GM12878 (cell line): ENCODE measurements at regions not wholly inside any gene's neighbourhood (a gene's known extent, or its start where the extent isn't known, plus 50 kb on each side); places are given as distances from the start of the nearest gene placed in this dataset.

ENCODE experiments used
- BCL11A ChIP-seq: IDR thresholded peaks from 2 replicates; pipeline ENCODE4 v1.6.1; 2011; ENCODE audit warnings: low read depth, low read length
- CHD4 ChIP-seq: fragments of 200-600 bp; sonication (generic); IDR thresholded peaks from 2 replicates; pipeline ENCODE4 v1.6.1; 2016; ENCODE audit warnings: mild to moderate bottlenecking
- CREB1 ChIP-seq: IDR thresholded peaks from 2 replicates; pipeline ENCODE4 v1.6.1; 2012; ENCODE audit warnings: low read depth, mild to moderate bottlenecking, inconsistent platforms
- EED ChIP-seq: sonication (generic); IDR thresholded peaks from 2 replicates; pipeline ENCODE4 v1.6.1; 2016; ENCODE audit warnings: antibody characterized with exemption, low read depth
- ESRRA ChIP-seq: IDR thresholded peaks from 2 replicates; pipeline ENCODE4 v1.6.1; 2012; ENCODE audit warnings: mild to moderate bottlenecking, low read length, improper control_type of control experiment
- FOXK2 ChIP-seq: fragments of 450-650 bp; IDR thresholded peaks from 2 replicates; pipeline ENCODE4 v1.6.1; 2017; ENCODE audit warnings: mild to moderate bottlenecking, moderate library complexity
- GATAD2B ChIP-seq: fragments of 450-650 bp; conservative IDR thresholded peaks from 2 replicates; pipeline ENCODE4 v1.6.1; 2017; ENCODE audit warnings: low read depth, mild to moderate bottlenecking, moderate library complexity
- HCFC1 ChIP-seq: fragments of 150-350 bp; IDR thresholded peaks from 2 replicates; pipeline ENCODE4 v1.6.1; 2014; ENCODE audit warnings: low read length
- MAX ChIP-seq: IDR thresholded peaks from 2 replicates; pipeline ENCODE4 v1.6.1; 2012; ENCODE audit warnings: low read depth, low read length, improper control_type of control experiment
- NFYA ChIP-seq: IDR thresholded peaks from 2 replicates; pipeline ENCODE4 v1.6.1; 2011; ENCODE audit warnings: low read depth, mild to moderate bottlenecking, low read length, improper control_type of control experiment, borderline replicate concordance
- NFYB ChIP-seq: IDR thresholded peaks from 2 replicates; pipeline ENCODE4 v1.6.1; 2011; ENCODE audit warnings: low read depth, mild to moderate bottlenecking, low read length, improper control_type of control experiment, moderate library complexity; ENCODE audit not compliant: insufficient read depth
- PAX8 ChIP-seq: fragments of 450-650 bp; IDR thresholded peaks from 2 replicates; pipeline ENCODE4 v1.6.1; 2017; ENCODE audit warnings: mild to moderate bottlenecking, moderate library complexity
- PBX3 ChIP-seq: IDR thresholded peaks from 2 replicates; pipeline ENCODE4 v1.6.1; 2011; ENCODE audit warnings: mild to moderate bottlenecking, low read depth, low read length, moderate library complexity; ENCODE audit not compliant: insufficient replicate concordance
- POU2F2 ChIP-seq: IDR thresholded peaks from 3 replicates; pipeline ENCODE4 v1.6.1; 2011; ENCODE audit warnings: low read depth, mild to moderate bottlenecking, low read length, borderline replicate concordance
- RAD21 ChIP-seq: IDR thresholded peaks from 2 replicates; pipeline ENCODE4 v1.6.1; 2011; ENCODE audit warnings: mild to moderate bottlenecking, low read depth, low read length, moderate library complexity; ENCODE audit not compliant: insufficient read depth
- RELA ChIP-seq: fragments of 450-650 bp; IDR thresholded peaks from 2 replicates; pipeline ENCODE4 v1.8.0; 2014; ENCODE audit warnings: borderline replicate concordance; ENCODE audit not compliant: partially characterized antibody
- REST ChIP-seq: IDR thresholded peaks from 2 replicates; pipeline ENCODE4 v1.6.1; 2012; ENCODE audit warnings: mild to moderate bottlenecking, low read depth, low read length
- SUZ12 ChIP-seq: fragments of 200-600 bp; sonication (generic); IDR thresholded peaks from one replicate; pipeline ENCODE4 v1.6.1; 2018; ENCODE audit warnings: antibody characterized with exemption, mild to moderate bottlenecking; ENCODE audit not compliant: unreplicated experiment
- TCF7 ChIP-seq: IDR thresholded peaks from 2 replicates; pipeline ENCODE4 v1.6.1; 2014; ENCODE audit warnings: antibody characterized with exemption, borderline replicate concordance
- YY1 ChIP-seq: IDR thresholded peaks from 2 replicates; pipeline ENCODE4 v1.6.1; 2011; ENCODE audit warnings: low read depth, mild to moderate bottlenecking, low read length
- ZNF207 ChIP-seq: fragments of 450-650 bp; IDR thresholded peaks from 2 replicates; pipeline ENCODE4 v1.6.1; 2014; ENCODE audit warnings: antibody characterized with exemption, mild to moderate bottlenecking, borderline replicate concordance
- ZNF592 ChIP-seq: fragments of 450-650 bp; IDR thresholded peaks from 2 replicates; pipeline ENCODE4 v1.6.1; 2017; ENCODE audit warnings: mild to moderate bottlenecking, moderate library complexity

GRCh38 chr1:234727018-234727940, 117.3 kb upstream of the IRF2BP2 start (continued):
- TF ChIP-seq PAX8 (no peak), EED (0 out of 2 replicates have a peak, but pooled peaks have one; percentile 20), PBX3 (no peak), MAX (no peak), CHD4 (no peak), FOXK2 (no peak), ZNF592 (0 out of 2 replicates have a peak, but pooled peaks have one; percentile 51), NFYB (peak; percentile 49; the same call in 1 of the 2 replicates), HCFC1 (no peak), TCF7 (no peak), POU2F2 (no peak), ZNF207 (no peak), YY1 (0 out of 2 replicates have a peak, but pooled peaks have one; percentile 15), NFYA (no peak), RAD21 (no peak), GATAD2B (no peak), ESRRA (no peak), BCL11A (peak; percentile 30; the same call in 1 of the 2 replicates), RELA (no peak), SUZ12 (no peak), REST (no peak), CREB1 (no peak)
